Tibial artery (tissue), 4 donors: ENCODE measurements at regions not wholly inside any gene's neighbourhood (a gene's known extent, or its start where the extent isn't known, plus 50 kb on each side); places are given as distances from the start of the nearest gene placed in this dataset.

Experiments used
- DNase-seq, 2 donors: peaks; one replicate each; pipeline ENCODE4 v3.0.0-alpha.2; 2019
- H3K27ac ChIP-seq, 2 donors: fragments of 200-600 bp; sonication (generic) in 1 of 2; 1 replicate in 1 of 2; 2 replicates in 1 of 2; pipeline ENCODE4 v1.5.1; 2018 to 2019; ENCODE audit warnings: mild to moderate bottlenecking in 1 of 2
- H3K27me3 ChIP-seq, 2 donors: fragments of 200-600 bp; sonication (generic) in 1 of 2; one replicate each; pipeline versions ENCODE4 v1.5.1 to v1.6.0; 2016 to 2019
- H3K36me3 ChIP-seq, 3 donors: fragments of 200-600 bp; sonication (generic) in 2 of 3; one replicate each; pipeline ENCODE4 v1.5.1; 2016 to 2019; ENCODE audit warnings: mild to moderate bottlenecking in 2 of 3
- H3K4me1 ChIP-seq, 4 donors: fragments of 200-600 bp; sonication (generic) in 2 of 4; 1 replicate in 3 of 4; 2 replicates in 1 of 4; pipeline ENCODE4 v1.5.1; 2016 to 2019
- H3K4me3 ChIP-seq, 2 donors: fragments of 200-600 bp; sonication (generic) in 1 of 2; 1 replicate in 1 of 2; 2 replicates in 1 of 2; pipeline ENCODE4 v1.5.1; 2018 to 2019; ENCODE audit warnings: mild to moderate bottlenecking in 2 of 2
- H3K9me3 ChIP-seq, 3 donors: fragments of 200-600 bp; sonication (generic) in 1 of 3; one replicate each; pipeline ENCODE4 v1.5.1; 2016 to 2019
- intact Hi-C: fragments of 100-400 bp; cut with DNase I; formaldehyde crosslinking; loops from one replicate; pipeline ENCODE4 v1.15.0; 2023; ENCODE audit warnings: low total_unique reads
- TF ChIP-seq, protein P1 (sequence below), 2 experiments: fragments of 200-600 bp in 1 of 2; fragments of 450-650 bp in 1 of 2; IDR thresholded peaks; one replicate each; pipeline ENCODE4 v1.5.1; 2017 to 2019; ENCODE audit warnings: antibody characterized with exemption in 2 of 2, mild to moderate bottlenecking in 1 of 2, moderate library complexity in 1 of 2

- TF ChIP-seq, protein P1, sequence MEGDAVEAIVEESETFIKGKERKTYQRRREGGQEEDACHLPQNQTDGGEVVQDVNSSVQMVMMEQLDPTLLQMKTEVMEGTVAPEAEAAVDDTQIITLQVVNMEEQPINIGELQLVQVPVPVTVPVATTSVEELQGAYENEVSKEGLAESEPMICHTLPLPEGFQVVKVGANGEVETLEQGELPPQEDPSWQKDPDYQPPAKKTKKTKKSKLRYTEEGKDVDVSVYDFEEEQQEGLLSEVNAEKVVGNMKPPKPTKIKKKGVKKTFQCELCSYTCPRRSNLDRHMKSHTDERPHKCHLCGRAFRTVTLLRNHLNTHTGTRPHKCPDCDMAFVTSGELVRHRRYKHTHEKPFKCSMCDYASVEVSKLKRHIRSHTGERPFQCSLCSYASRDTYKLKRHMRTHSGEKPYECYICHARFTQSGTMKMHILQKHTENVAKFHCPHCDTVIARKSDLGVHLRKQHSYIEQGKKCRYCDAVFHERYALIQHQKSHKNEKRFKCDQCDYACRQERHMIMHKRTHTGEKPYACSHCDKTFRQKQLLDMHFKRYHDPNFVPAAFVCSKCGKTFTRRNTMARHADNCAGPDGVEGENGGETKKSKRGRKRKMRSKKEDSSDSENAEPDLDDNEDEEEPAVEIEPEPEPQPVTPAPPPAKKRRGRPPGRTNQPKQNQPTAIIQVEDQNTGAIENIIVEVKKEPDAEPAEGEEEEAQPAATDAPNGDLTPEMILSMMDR (IDR thresholded peaks at IDR 0.05), result no peak
- peaks cover 0 to 3% of the 10 kb centered on the region in 2 donors for H3K27me3 ChIP-seq
- H3K9me3 ChIP-seq, result no peaks in the 10 kb centered on the region
- H3K27ac ChIP-seq, result no peak overlapping the region
- no peak overlapping the region for H3K4me3 ChIP-seq
- H3K36me3 ChIP-seq, result no peaks in the 10 kb centered on the region
- DNase-seq, result no peak
- peaks cover 0 to 27% (median 7%) of the 10 kb centered on the region in 4 donors for H3K4me1 ChIP-seq
- intact Hi-C loops, result no loop called here
Observed at GRCh38 chr6:165714907-165715306, 51.9 kb upstream of the PDE10A start.

DNA sequence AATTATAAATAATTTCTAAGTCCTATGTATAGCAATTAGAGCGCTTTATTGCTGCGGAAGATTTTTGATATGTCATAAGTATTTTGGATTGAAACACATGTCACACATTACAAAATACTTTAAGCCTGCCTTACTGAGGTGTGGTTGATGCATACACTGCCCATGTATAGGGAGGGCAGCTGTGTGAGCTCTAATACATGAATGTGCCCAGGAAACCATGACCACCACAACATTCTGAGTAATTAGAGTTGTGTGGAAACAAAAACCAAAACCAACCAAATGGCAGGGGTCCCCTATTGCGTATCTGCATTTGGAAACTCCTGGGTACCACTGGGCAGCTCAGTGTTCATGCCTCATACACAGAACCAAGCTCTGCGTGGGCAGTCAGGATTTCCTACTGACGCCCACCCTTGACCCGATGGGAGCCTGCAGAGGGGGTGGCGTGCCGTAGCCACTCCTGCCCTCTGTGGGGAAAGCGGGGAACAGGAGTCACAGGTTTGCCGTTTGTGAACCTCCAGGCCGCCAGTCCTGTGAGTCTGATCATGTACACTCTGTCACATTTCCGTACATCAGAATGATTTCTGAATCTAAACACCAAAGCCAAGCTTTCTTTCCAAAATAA lies 50.9 kb upstream of the PDE10A start:
- intact Hi-C loops, result no loop called here
- DNase-seq, result no peak
- peaks cover 0 to 3% of the 10 kb centered on the region in 2 donors for H3K27me3 ChIP-seq

More for the DNA sequence above, 50.9 kb upstream of the PDE10A start:
- H3K4me1 ChIP-seq, result peaks cover 0 to 19% (median 7%) of the 10 kb centered on the region in 4 donors
- H3K36me3 ChIP-seq, result no peaks in the 10 kb centered on the region
- no peaks in the 10 kb centered on the region for H3K9me3 ChIP-seq
- no peak overlapping the region for H3K27ac ChIP-seq
- no peak overlapping the region for H3K4me3 ChIP-seq
- TF ChIP-seq, protein P1 (IDR thresholded peaks at IDR 0.05), result no peak
